SK-N-SH (cell line): ENCODE measurements at regions not wholly inside any gene's neighbourhood (a gene's known extent, or its start where the extent isn't known, plus 50 kb on each side); places are given as distances from the start of the nearest gene placed in this dataset.

Experiments
- CTCF ChIA-PET: fragments of 300-600, 350-600 bp; formaldehyde crosslinking; extraction: SDS; loops from one replicate; lab custom pipeline; 2021; lab: Yijun Ruan, JAX
- POLR2A ChIA-PET: fragments of 350-600 bp; sonication (Branson Sonifier 250); formaldehyde crosslinking; extraction: SDS; loops from one replicate; lab custom pipeline; 2020; ENCODE audit warnings: antibody characterized with exemption, inconsistent platforms; lab: Yijun Ruan, JAX
- DNase-seq: peaks from one replicate; pipeline ENCODE4 v3.0.0; 2012
- H2AFZ ChIP-seq: fragments of 200-600 bp; sonication (generic); 2 replicates; pipeline ENCODE4 v1.8.1; 2016; ENCODE audit warnings: antibody characterized with exemption, mild to moderate bottlenecking, low read depth
- H3F3A ChIP-seq: fragments of 200-600 bp; sonication (generic); replicated peaks from 2 replicates; pipeline ENCODE3; 2016; ENCODE audit warnings: antibody characterized with exemption, mild to moderate bottlenecking; ENCODE audit not compliant: insufficient read depth
- H3K27ac ChIP-seq, 2 experiments: fragments of 200-500 bp in 1 of 2; fragments of 200-600 bp in 1 of 2; sonication (Bioruptor generic) in 1 of 2; sonication (generic), shearing (Covaris generic) in 1 of 2; 2 replicates each; pipeline versions ENCODE4 v1.5.1 to v1.6.1; 2014 to 2016; ENCODE audit warnings: low read depth in 2 of 2, inconsistent platforms in 1 of 2, low read length in 1 of 2, mild to moderate bottlenecking in 1 of 2, mixed read lengths in 1 of 2
- H3K27me3 ChIP-seq: fragments of 200-600 bp; sonication (generic), shearing (Covaris generic); 2 replicates; pipeline ENCODE4 v1.6.1; 2016; ENCODE audit warnings: mixed run types; ENCODE audit not compliant: insufficient read depth
- H3K36me3 ChIP-seq, 2 experiments: fragments of 200-500 bp in 1 of 2; fragments of 200-600 bp in 1 of 2; sonication (Bioruptor generic) in 1 of 2; sonication (generic) in 1 of 2; replicated peaks in 1 of 2; 2 replicates each; pipeline versions ENCODE3 to v1.5.1; 2014 to 2016; ENCODE audit warnings: low read length in 1 of 2, mild to moderate bottlenecking in 1 of 2; ENCODE audit not compliant: insufficient read depth in 2 of 2, control insufficient read depth in 1 of 2
- H3K4me1 ChIP-seq, 2 experiments: fragments of 200-500 bp in 1 of 2; fragments of 200-600 bp in 1 of 2; sonication (Bioruptor generic) in 1 of 2; sonication (generic), shearing (Covaris generic) in 1 of 2; 2 replicates each; pipeline versions ENCODE4 v1.5.1 to v1.6.1; 2014 to 2016; ENCODE audit warnings: low read depth in 1 of 2, low read length in 1 of 2, mixed run types in 1 of 2; ENCODE audit not compliant: insufficient read depth in 2 of 2, control insufficient read depth in 1 of 2
- H3K4me2 ChIP-seq: fragments of 200-600 bp; sonication (generic), shearing (Covaris generic); 2 replicates; pipeline ENCODE4 v1.6.1; 2017; ENCODE audit warnings: mixed run types
- H3K4me3 ChIP-seq, 2 experiments: fragments of 200-500 bp in 1 of 2; fragments of 200-600 bp in 1 of 2; sonication (Bioruptor generic) in 1 of 2; sonication (generic), shearing (Covaris generic) in 1 of 2; 2 replicates each; pipeline versions ENCODE4 v1.5.1 to v1.8.1; 2014 to 2016; ENCODE audit warnings: low read depth in 2 of 2, inconsistent platforms in 1 of 2, low read length in 1 of 2, mild to moderate bottlenecking in 1 of 2, mixed read lengths in 1 of 2, moderate library complexity in 1 of 2
- H3K79me2 ChIP-seq: fragments of 200-600 bp; sonication (generic); 2 replicates; pipeline ENCODE4 v1.8.1; 2017; ENCODE audit warnings: mild to moderate bottlenecking; ENCODE audit not compliant: insufficient read depth
- H3K9ac ChIP-seq: fragments of 200-600 bp; sonication (generic); 2 replicates; pipeline ENCODE4 v1.6.1; 2017; ENCODE audit warnings: mixed run types
- H3K9me2 ChIP-seq: fragments of 200-600 bp; sonication (generic); 2 replicates; pipeline ENCODE4 v1.6.1; 2017; ENCODE audit warnings: mixed run types
- H3K9me3 ChIP-seq: fragments of 200-600 bp; sonication (generic); 2 replicates; pipeline ENCODE4 v1.6.1; 2017; ENCODE audit warnings: mixed run types, mild to moderate bottlenecking, moderate library complexity
- H4K20me1 ChIP-seq: fragments of 200-600 bp; sonication (generic); 2 replicates; pipeline ENCODE4 v1.6.1; 2017; ENCODE audit warnings: mild to moderate bottlenecking, mixed run types; ENCODE audit not compliant: insufficient read depth
- ELF1 ChIP-seq: IDR thresholded peaks from 2 replicates; pipeline ENCODE4 v1.4.0; 2012
- EP300 ChIP-seq, 2 experiments: IDR thresholded peaks; 2 replicates each; pipeline versions ENCODE4 v1.4.0 to v1.6.1; 2012; ENCODE audit warnings: borderline replicate concordance in 1 of 2, low read depth in 1 of 2, low read length in 1 of 2
- EZH2phosphoT487 ChIP-seq: fragments of 200-600 bp; sonication (generic); IDR thresholded peaks from 2 replicates; pipeline ENCODE4 v1.6.1; 2017; ENCODE audit warnings: low read depth, mixed run types, mild to moderate bottlenecking, antibody characterized with exemption, moderate library complexity, borderline replicate concordance
- FOXJ3 ChIP-seq: sonication (generic); formaldehyde crosslinking; IDR thresholded peaks from 2 replicates; pipeline ENCODE4 v1.5.1; 2020; ENCODE audit warnings: mild to moderate bottlenecking, missing genetic modification reagents
- FOXM1 ChIP-seq: IDR thresholded peaks from 2 replicates; pipeline ENCODE4 v1.4.0; 2012; ENCODE audit warnings: low read depth, mild to moderate bottlenecking
- IRF3 ChIP-seq: fragments of 150-350 bp; IDR thresholded peaks from 2 replicates; pipeline ENCODE4 v1.6.1; 2016; ENCODE audit warnings: mild to moderate bottlenecking, low read depth, low read length
- JUND ChIP-seq: IDR thresholded peaks from 2 replicates; pipeline ENCODE4 v1.4.0; 2012
- MXI1 ChIP-seq: IDR thresholded peaks from 2 replicates; pipeline ENCODE4 v1.6.1; 2012; ENCODE audit warnings: mild to moderate bottlenecking, low read depth, low read length, improper control_type of control experiment
- NFIC ChIP-seq: IDR thresholded peaks from 2 replicates; pipeline ENCODE4 v1.4.0; 2012; ENCODE audit warnings: borderline replicate concordance
- NRF1 ChIP-seq: IDR thresholded peaks from 2 replicates; pipeline ENCODE4 v1.6.1; 2012; ENCODE audit warnings: low read depth, mild to moderate bottlenecking, low read length
- PBX3 ChIP-seq: IDR thresholded peaks from 2 replicates; pipeline ENCODE4; 2012
- RCOR1 ChIP-seq: fragments of 150-350 bp; IDR thresholded peaks from 2 replicates; pipeline ENCODE4 v1.6.1; 2017; ENCODE audit warnings: antibody characterized with exemption, low read length
- REST ChIP-seq: IDR thresholded peaks from 2 replicates; pipeline ENCODE4 v1.6.1; 2012; ENCODE audit warnings: mild to moderate bottlenecking, low read depth, low read length, moderate library complexity
- RFX5 ChIP-seq: IDR thresholded peaks from 2 replicates; pipeline ENCODE4 v1.6.1; 2012; ENCODE audit warnings: mild to moderate bottlenecking, improper control_type of control experiment, low read length
- RXRA ChIP-seq: IDR thresholded peaks from 2 replicates; pipeline ENCODE4 v1.4.0; 2012; ENCODE audit warnings: low read depth, mild to moderate bottlenecking, borderline replicate concordance
- TCF12 ChIP-seq: IDR thresholded peaks from 2 replicates; pipeline ENCODE4 v1.4.0; 2012
- TEAD4 ChIP-seq: IDR thresholded peaks from 2 replicates; pipeline ENCODE4 v1.4.0; 2012; ENCODE audit warnings: mild to moderate bottlenecking, borderline replicate concordance; ENCODE audit not compliant: insufficient read depth
- USF1 ChIP-seq: IDR thresholded peaks from 2 replicates; pipeline ENCODE4 v1.4.0; 2012; ENCODE audit warnings: low read depth, borderline replicate concordance
- YY1 ChIP-seq: IDR thresholded peaks from 2 replicates; pipeline ENCODE4 v1.4.0; 2012; ENCODE audit warnings: low read depth, mild to moderate bottlenecking
- WGBS: methylation state at CpG from one replicate; pipeline ENCODE4 v1.1.6; 2017; ENCODE audit warnings: low lambda C conversion rate; 5-methylcytosine and 5-hydroxymethylcytosine counted together

GRCh38 chr9:108012405-108012804 is 522.8 kb upstream of the KLF4 start:
- WGBS: 38% methylated on average over 4 of the region's 4 CpGs

More at GRCh38 chr9:108012405-108012804, 522.8 kb upstream of the KLF4 start:
- Histone ChIP-seq H3K79me2 (no peaks in the 10 kb centered on the region), H4K20me1 (no peaks in the 10 kb centered on the region), H3K27me3 (no peaks in the 10 kb centered on the region; the same call in 1 of the 2 replicates), H3K4me2 (no peak overlapping the region), H3K4me3 (no peak overlapping the region), H3K9ac (no peak overlapping the region), H3K4me1 (no peaks in the 10 kb centered on the region), H3K9me2 (no peaks in the 10 kb centered on the region), H3K27ac (no peak overlapping the region), H2AFZ (no peak overlapping the region), H3K36me3 (no peaks in the 10 kb centered on the region), H3F3A (no peaks in the 10 kb centered on the region), H3K9me3 (no peaks in the 10 kb centered on the region)
- POLR2A ChIA-PET: no interaction called here
- TF ChIP-seq PBX3 (no peak), EZH2phosphoT487 (no peak), FOXJ3 (CRISPR knock-in tag) (no peak), USF1 (no peak), NRF1 (no peak), JUND (no peak), RCOR1 (no peak), RFX5 (no peak), YY1 (no peak), MXI1 (no peak), RXRA (no peak), IRF3 (no peak), NFIC (no peak), EP300 (IDR thresholded peaks at IDR 0.05; ENCODE audit: borderline replicate concordance in 1 of 2, low read depth in 1 of 2, low read length in 1 of 2) (no peak), TEAD4 (no peak), REST (no peak), ELF1 (no peak), FOXM1 (no peak), TCF12 (no peak)
- DNase-seq: no peak
- CTCF ChIA-PET: no interaction called here
